Kidney tubule cell (primary cell): ENCODE measurements at regions not wholly inside any gene's neighbourhood (a gene's known extent, or its start where the extent isn't known, plus 50 kb on each side); places are given as distances from the start of the nearest gene placed in this dataset.
"Not testable (repeated sequence)": the region's sequence is repeated elsewhere in the genome, so short reads cannot be mapped to it uniquely, and the experiment has no call there.

ENCODE experiments used
- DNase-seq: peaks from one replicate; pipeline ENCODE4 v3.0.0-alpha.2; 2018; ENCODE audit warnings: low spot score

DNA sequence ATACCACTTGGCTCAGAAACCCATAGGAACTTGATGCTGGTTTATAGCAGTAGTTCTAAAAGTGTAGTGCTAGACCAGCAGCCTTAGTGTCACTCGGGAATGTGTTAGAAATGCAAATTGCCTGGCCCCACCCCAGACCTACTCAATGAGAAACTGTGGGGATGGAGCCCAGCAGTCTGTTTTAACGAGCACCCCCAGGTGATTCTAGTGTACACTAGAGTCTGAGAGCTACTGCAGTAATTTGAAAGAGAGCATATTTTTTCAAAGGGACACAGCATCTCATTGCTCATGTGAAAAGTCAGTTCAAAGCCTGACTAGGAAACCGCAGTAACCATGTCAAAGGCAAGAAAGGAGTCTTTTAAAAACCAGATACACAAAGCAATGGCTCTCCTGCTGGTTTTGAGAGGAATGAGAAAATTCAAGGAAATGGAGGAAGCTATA lies 313.4 kb downstream of the SQOR start:
- DNase-seq = peak; percentile 12

DNA sequence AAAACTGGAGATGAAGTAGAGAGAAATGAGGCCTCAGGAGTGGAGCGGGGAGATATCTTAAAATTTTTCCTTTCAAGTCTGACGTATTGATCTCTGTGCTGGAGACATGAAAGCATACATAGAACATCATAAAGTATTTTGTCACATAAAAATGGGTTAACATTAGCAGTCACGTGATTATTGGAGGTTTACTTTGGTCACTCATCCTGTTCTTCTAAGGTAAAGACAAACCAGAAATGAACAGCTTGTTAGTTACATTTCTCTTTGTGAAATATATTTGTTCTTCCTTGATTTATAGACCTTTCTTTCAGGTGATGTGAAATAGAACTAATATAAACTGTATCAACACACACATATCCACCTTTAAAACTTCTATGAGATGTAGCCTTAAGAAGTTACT lies 324.1 kb downstream of the SQOR start:
- DNase-seq = no peak

DNA sequence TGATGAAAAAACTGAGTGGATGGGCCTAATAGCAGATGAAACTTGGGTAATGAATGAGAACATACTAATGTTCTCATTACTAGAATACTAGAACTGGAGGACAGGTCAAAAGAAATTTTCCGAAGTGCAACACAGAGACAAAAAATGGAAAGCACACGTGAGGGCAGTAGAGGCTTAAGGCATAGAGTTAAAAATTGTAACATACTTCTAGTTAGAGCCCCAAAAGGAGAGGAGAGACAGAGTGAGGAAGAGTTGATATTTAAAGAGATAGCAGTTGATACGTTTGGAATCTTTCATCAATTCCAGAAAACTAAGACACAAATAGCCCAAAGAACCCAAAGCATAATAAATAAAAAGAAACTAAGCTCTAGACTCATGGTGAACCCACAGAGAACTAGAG lies 327.9 kb downstream of the SQOR start:
- DNase-seq = no peak

DNA sequence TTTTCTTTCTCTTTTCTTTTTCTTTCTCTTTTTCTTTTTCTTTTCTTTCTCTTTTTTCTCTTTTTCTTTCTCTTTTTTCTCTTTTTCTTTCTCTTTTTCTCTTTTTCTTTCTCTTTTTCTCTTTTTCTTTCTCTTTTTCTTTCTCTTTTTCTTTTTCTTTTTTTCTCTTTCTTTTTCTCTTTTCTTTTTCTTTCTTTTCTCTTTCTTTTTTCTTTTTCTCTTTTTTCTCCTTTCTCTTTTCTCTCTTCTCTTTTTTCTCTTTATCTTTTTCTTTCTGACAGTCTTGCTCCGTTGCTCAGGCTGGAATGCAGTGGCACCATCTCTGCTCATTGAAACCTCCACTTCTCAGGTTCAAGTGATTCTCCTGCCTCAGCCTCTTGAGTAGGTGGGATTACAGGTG lies 335.7 kb downstream of the SQOR start:
- no peak for DNase-seq

DNA sequence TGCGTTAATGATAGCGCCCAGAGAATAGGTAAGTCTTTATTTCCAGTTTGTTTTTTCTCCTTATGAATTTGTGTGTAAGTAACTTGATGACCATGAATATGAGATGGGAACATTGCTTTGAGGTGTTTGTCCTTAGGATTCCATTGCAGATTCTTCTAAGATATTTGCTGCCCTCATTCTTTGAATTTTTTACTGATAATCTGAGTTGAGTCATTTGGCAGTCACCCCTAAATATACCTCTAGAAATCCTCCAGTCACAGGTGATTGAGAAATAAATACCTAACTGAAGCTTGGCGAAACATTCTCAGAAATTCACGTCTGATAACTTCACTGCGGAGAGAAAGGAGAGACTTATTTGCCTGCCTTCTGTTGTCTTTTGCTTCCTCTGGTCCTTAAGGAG lies 345.5 kb downstream of the SQOR start:
- peak; percentile 26 for DNase-seq

DNA sequence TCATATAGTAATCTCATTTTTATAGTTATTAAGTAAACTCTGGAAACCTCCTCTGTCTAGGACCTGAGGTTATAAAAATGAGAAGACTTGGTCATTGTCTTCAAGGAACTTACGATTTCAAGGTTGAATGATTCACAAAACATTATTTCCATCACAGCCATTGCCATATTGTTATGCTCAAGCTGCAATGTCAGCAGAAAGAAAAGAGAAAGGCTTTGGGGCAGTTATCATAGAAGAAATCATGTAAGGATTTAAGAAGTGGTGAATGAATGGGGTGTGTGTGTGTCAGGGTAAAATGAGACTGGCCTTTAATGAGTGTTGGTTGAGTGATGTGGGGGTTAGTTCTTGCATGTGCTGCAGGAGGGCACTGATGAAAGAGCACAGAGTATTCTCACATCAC lies 346.8 kb downstream of the SQOR start:
- DNase-seq = no peak

DNA sequence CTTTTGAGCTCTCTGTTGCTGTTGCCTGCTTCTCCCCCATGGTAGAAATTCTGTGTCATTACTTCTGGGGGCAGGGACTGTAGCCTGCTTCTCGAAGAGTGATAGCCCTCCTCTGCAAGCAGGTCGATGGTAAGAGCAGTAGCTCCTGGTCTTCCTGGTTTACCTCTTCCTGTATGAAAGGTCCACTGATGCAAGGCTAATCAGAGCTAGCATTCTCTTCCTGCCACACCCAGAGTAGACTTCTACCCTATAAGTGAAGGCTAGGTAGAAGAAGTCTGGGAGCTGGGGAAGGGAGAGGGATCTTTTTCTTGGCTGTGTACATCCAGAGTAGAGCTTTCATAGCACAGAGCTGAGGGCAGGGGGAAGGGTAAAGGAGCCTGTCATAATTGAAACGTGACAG lies 357.0 kb downstream of the SQOR start:
- no peak for DNase-seq

DNA sequence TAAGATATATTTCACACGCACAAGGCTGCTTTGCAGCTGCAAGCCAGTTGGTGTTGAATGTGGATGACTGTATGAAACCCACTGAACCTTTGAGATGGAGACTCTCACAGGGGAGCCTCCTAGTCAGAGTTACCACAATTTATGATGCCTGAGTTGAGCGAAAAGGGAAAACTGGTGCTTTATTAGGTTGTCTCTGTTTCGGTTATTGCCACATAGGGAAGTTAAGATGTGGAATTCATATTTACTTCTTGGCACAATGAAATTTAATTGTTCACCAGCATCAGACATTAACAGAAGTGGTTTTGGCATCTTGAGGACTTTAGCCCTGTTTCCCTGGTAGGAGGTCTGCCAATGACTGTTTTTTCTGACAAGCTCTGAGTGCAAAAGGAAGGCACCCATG lies 358.2 kb downstream of the SQOR start:
- peak; percentile 28 for DNase-seq

DNA sequence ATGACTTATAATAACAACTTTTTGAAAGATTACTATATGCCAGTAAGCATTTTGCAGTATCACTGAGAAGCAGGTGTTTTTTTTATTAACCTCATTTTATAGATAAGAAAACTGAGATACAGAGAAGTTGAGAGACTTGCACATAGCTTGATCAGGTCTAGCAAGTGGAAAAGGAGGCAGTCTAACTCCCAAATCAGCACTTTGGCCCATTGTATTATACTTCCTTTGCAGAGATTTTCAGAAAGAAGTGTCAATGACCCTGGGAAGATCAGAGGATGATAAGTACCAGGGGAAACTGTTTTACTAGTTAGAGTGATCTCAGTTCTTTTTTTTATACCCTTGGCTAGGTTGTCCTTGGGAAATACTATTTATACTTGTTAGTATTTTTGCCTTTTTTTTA lies 358.7 kb downstream of the SQOR start:
- no peak for DNase-seq

DNA sequence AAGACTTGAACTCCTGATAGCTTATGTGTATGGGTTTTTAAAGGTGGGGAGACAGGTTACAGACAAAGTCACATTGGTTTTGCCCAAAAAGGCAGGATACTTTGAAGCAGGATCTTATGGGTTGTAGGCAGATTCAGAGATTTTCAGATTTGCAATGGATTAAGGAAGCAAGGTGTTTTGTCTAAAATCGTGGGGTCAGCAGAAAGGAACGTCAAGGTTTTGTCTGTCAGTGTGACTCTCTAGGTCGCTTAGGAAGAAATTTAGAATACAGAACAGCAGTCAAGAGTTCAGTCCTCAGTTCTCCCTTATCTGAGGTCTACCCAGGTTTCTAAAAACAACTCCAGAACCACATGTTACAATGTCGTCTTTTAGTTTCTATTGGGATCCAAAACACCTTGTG lies 361.0 kb downstream of the SQOR start:
- no peak for DNase-seq

DNA sequence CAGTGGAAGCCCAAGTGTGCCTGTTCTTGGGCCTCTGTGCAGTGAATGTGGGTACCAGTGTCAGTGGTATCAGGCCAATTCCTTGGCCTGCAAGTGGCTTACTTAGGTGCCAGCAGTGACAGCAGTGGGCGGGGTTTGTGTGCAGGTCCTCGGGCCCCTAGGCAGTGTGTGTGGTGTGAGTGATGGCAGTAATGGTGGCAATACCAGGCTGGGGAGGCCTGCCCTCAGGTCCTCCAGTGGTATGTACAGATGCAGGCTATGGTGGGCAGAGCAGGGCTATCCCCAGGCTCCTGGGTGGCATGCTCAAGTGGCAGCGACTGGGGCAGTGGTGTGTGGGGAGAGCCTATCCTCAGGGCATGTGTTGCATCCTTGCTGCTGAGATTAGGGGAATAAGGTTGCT lies 379.7 kb downstream of the SQOR start:
- DNase-seq = no peak

DNA sequence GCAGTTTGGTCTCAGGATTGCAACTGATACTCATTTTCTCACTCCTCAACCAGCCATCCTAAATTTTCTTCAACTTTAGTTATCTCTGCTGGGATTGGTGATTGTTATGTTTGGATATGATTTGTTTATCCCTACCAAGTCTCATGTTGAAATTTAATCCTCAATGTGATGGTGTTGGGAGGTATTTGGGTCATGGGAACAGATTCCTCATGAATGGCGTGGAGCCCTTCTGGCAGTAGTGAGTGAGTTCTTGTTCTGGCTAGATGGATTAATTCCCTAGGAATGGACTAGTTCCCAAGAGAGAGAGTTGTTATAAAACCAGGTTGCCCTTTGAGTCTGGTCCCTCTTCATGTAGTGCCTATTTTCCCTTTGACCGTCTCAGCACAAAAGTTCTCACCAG lies 399.9 kb downstream of the SQOR start:
- DNase-seq = no peak

DNA sequence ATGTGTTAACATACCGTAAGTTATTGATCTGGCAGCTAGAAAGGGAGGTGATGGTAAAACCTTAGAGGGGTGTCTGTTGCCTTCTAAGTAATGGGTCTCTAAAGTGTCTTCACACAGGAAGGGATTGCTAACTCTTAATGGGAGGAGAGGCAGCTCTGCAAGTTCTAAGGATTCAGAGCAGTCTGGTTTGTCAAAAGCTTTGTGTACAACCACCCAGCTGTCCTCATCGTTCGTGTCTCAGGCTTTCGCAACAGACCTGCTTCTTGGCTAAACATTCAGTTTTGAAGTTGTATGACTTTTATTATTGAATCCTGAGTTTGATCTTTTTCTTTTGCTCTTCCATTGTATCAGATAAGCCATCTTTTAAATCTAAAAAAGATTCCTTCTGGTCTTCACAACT lies 404.9 kb downstream of the SQOR start:
- no peak for DNase-seq

DNA sequence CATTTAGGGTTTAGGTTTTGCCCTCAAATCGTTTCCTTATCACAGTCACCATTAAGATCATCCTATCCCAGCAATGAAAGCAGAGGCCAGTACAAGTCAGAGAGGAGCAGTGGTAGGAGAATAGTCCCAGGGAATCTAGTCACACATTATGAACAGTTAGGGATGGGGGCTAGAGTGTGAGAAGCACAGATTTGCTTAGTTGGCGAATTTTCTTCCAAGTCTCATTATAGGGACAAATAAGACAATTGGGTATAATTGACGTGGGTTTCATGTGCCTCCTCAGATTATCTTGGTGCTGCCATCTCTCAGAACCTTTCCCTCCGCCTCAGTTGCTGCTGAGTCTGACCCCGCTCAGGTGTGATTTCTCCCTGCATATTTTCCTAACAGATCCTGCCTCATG lies 407.1 kb downstream of the SQOR start:
- DNase-seq = no peak

DNA sequence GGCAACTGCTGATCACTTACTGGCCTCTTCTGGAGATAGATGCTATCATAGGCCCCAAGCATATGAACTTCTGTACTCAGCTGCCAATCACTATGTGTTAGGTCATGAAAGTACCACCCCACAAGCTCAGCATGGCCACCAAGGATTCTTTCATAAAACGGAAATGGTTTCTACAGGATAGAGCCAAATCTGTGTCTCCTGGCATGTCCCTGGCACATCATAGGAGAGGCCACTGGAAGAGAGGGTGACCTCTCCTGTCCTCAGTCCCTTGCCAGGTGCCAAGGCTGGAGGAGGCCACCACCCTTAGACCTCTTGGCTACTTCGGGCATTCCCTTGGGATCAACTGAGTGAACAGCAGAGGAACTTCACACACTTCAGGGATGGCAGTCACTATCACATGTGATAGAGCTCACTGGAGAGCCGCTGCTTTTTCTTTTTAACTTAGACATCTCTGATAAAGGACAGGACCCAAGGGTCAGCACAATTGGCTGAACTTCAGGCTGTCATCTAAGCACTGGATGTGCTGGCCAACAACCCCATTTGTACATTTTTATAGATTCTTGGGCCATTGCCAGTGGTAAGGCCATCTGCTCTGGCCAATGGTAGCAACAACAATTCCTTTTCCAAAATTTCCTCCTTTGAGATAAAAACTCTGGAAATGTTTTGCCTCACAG lies 425.2 kb downstream of the SQOR start:
- no peak for DNase-seq

DNA sequence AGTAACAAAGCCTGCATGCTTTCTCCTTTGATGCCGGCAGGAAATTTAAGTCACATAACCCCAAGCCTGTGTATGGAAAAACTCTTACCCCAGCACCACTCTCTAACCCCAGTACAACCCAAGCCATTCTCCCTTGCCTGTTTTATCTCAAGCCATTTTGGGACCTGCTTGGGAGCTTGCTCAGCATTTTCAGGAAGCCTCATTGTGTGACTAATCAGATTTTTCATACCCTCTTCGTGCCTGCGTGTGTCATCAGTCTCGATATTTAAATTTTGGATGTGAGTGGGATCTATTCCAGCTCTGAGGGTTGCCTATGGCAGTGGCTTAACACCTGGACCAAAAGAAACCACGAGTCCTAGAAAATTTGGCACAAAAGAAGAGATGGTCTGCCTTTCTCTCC lies 426.2 kb downstream of the SQOR start:
- DNase-seq = no peak

DNA sequence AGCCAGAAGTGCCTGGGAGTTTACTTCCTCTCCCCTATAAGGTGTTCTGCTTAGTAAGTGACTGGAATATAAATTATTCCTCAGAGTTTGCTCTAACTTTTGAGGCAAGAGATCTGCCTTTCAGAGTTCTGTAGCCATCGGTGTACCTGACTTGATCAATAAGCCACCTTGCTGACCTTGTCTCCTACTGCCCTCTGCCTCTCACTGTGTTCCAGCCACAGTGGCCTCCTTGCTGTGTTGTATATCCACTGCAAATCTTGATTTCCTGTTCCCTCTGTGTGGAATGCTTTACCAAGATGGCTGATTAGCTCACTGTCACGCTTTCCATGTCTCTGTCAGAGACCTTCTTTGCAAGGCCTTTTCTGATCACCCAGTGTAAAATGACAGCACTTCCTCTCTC lies 442.4 kb downstream of the SQOR start:
- no peak for DNase-seq

DNA sequence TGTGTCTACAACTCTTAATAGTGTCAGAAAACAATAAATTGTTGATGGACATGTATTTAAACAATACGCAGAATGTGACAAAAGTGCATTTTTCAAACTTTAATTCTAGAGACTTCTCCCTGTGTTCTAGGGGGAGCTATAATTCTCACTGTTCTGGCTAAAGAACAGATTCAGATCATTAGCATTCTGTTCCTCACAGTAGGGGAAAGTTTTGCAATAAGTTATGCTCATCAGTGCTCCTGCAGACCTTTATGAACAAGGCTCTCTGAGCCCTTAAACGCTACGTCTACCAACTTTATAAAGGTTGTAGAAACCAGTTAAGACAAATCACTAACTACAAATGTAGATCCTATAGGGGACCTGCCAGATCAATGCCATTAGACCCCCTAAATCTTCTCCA lies 444.2 kb downstream of the SQOR start:
- DNase-seq = no peak

DNA sequence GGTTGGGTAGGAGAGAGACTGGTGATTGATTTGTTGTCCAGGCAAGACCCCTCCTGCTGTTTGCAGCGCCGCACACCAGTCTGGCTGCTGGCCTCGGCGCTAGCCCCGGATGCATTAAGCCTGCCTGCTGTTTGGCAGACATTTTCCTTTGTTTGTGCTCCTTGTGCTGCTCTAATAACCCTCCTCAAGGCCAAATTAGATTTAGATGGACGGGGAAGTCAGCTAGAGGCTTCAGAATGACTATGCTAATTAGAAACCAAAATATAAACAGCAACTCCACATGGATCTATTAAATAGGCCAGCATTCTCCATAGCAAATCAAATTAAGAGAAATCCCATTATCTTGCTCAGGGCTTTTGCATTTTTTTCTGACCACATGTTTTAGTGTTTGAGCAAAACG lies 445.2 kb downstream of the SQOR start:
- DNase-seq = no peak

DNA sequence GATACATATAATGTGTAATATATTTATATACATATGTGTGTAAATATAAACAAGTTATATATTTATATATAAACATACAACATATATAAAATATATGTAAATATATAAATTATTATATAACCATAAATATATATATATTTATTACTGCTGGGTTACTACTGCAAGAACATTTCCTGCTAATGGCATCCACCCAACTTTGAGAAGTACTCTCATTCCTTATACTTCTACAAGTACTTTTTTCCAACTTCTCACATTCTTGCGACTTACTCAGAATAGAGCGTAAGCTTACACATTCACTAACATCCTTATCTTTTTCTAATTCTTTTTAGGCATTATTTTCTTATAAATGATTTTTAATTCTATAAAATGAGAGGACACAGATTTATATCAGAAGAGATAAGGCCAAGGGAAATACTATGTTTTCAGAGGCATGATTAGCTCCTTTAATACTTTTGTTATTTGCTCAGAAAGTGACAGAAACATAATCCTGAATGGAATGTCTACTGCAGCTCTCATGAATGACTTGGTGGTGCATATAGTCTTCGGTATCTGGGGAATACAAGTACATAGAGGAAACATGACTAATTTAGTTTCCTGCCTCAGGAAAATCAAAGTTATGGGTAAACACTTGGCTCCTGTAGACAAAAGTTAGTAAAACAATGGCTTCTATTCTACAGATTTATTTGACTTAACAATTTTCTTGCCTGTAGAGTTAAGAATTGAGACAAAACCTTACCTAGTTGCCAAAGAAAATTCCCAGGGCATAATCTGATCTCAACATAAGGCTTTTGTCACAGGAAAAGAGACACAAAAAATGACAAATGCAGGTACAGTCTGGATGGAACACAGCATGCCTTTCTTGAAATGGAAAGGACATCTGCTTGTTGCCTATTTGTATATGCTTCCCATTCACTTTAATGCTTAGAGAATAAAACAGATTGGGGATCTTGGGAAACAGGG lies 453.9 kb downstream of the SQOR start:
- peak; percentile 18 for DNase-seq

DNA sequence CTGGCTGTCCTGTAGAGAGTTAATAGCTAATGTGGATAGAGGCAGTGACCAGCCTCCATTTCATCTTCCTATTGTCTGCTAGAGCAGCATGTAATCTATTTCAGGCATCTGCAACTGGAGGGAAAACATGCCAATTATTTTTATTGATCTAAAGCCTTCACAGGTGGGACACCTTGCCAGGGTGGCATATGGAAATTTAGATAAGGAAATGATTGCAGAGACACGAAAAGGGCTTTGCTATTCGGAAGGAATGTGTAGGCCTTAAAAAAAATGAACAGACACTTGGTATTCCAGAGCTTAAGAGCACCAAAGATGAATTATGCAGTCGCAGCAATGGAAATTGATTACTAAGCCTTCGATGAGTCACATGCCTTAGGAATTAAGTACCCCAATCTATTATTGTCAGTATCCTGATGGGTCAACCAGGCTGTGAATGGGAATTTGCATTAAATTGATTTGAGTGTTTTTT lies 454.7 kb downstream of the SQOR start:
- no peak for DNase-seq

DNA sequence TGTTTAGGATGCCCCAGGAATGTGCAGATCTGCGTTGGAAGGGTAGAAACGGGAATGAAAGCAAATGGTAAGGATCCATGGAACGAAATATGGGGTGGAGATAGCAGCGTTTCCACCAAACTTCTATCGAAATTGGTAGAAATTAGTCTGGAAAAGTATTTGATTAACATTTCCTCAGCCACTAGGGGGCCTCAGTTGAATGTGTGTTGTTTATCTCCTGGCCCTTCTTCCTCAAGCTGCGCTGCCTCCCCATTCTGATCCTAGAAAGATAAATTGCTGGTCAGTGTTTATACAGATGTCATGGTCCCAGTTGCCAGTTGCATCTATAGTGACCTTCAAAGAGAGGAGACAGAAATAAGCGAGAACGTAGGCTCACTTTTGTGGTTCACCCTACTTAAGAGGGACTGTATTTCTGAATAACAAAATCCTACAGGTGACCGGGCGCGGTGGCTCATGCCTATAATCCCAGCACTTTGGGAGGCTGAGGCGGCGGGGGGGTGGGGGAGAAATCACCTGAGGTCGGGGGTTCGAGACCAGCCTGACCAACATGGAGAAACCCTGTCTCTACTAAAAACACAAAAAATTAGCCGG lies 457.1 kb downstream of the SQOR start:
- DNase-seq = peak; percentile 45

DNA sequence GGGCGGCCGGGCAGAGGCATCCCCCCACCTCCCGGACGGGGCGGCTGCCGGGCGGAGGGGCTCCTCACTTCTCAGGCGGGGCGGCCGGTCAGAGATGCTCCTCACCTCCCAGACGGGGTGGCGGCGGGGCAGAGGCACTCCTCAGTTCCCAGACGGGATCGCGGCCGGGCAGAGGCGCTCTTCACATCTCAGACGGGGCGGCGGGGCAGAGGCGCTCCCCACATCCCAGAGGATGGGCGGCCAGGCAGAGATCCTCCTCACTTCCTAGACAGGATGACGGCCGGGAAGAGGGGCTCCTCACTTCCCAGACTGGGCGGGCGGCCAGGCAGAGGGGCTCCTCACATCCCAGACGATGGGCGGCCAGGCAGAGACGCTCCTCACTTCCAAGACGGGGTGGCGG lies 463.2 kb downstream of the SQOR start:
- not testable (repeated sequence) for DNase-seq
